GM06990 (cell line): ENCODE measurements at regions not wholly inside any gene's neighbourhood (a gene's known extent, or its start where the extent isn't known, plus 50 kb on each side); places are given as distances from the start of the nearest gene placed in this dataset.

Experiments
- DNase-seq: peaks from one replicate; pipeline ENCODE4 v3.0.0-alpha.2; 2011; ENCODE audit not compliant: insufficient read length; ENCODE audit errors: extremely low read depth
- H3K27me3 ChIP-seq: replicated peaks from 2 replicates; pipeline ENCODE4 v1.6.0; 2011; ENCODE audit warnings: low read length; ENCODE audit not compliant: control insufficient read depth, insufficient read depth
- H3K36me3 ChIP-seq: 2 replicates; pipeline ENCODE4 v1.5.1; 2011; ENCODE audit warnings: low read length; ENCODE audit not compliant: control insufficient read depth, insufficient read depth
- H3K4me3 ChIP-seq: replicated peaks from 2 replicates; pipeline ENCODE4 v1.5.1; 2011; ENCODE audit warnings: low read depth, mild to moderate bottlenecking, control low read depth, low read length
- CTCF ChIP-seq: IDR thresholded peaks from 2 replicates; pipeline ENCODE4 v1.5.1; 2011; ENCODE audit warnings: low read length, control low read depth, mild to moderate bottlenecking, inconsistent platforms; ENCODE audit not compliant: insufficient read depth, poor library complexity, severe bottlenecking

DNA sequence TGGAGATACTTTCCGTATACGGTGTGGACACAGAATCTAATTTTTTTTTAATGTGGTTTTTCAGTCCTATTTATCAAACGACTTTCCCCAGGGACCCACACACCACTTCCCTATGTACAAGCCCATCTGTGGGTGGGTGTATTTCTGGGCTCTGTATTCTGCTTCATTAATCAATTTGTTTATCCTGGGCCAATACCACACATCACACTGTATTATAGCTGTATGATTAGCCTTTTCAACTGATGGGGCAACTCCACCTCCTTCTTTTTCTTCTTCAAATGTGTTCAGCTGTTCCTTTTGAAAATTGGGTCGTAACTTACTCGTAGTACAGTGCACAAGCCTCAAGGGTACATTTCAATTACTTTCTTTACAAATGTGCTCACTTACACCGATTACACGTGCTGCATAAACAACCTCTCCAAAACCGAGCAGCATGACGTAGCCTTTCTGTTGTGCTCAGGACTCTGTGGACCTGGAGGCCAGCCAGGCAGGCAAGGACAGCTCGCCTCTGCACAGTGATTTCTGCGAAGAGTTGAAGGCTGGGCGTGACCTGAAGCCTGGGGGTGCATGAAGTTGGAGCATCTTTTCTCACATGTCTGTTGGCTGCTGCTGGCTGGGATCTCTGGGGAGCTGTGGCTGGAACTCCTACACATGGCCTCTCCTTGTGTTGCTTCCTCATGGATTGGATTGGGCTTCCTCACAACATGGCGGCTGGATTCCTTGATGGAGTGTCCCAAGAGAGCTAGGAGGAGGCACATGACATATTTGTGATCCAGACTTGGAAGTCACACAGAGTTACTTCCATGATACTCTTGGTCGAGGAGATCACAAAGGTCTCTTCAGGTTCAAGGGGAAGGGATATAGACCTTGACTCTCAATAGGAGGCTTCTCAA, 126.5 kb downstream of the CRYAA start:
- Histone ChIP-seq H3K36me3 (no peaks in the 10 kb centered on the region), H3K27me3 (peaks cover 2% of the 10 kb centered on the region), H3K4me3 (no peak overlapping the region)
- no peak for DNase-seq
- TF ChIP-seq CTCF = no peak

DNA sequence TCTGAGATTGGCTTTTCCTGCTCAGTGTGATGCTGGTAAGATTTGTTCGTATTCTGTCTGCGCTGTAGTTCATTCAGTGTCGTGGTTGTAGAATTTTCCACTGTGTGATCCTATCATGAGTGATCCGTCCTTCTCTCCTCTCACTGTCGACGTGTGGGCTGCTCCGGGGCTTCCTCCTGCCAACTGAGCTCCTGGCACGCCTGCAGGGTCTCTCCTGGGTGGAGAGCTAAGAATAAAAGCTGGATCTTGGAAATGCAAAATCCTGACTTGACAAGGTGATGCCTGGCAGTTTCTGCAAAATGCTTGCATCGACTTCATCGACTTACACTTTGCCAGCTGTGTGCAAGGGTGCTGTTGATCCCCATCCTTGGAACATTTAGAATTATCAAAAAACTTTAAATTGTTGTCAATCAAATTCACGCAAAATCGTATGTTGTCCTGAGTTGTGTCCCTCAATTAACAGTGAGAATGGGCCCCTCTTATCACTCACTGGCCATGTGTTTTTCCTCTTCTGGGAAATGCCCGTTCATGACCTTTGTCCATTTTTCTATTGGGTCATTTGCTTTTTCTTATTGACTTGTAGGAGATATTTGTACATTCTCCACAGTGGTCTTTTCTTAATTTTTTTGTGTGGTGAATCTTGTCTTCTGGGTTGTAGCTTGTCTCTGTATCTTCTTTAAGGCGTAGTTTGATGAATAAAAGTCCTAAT, 125.5 kb downstream of the CRYAA start:
- no peak for DNase-seq
- H3K27me3 ChIP-seq = peaks cover 2% of the 10 kb centered on the region
- H3K4me3 ChIP-seq = no peak overlapping the region
- H3K36me3 ChIP-seq = no peaks in the 10 kb centered on the region
- no peak for TF ChIP-seq CTCF

DNA sequence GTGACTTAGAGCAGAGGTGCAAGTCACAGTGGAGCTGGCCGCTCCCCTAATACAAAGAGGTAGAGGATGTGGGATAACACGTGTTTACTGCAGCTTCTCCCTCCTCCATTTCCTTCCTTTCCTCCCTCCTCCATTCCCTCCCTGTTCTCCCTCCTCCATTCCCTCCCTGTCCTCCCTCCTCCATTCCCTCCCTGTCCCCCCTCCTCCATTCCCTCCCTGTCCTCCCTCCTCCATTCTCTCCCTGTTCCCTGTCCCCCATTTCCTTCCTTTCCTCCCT, 124.0 kb downstream of the CRYAA start:
- TF ChIP-seq CTCF = no peak
- no peaks in the 10 kb centered on the region for H3K36me3 ChIP-seq
- H3K27me3 ChIP-seq = peaks cover 2% of the 10 kb centered on the region
- no peak overlapping the region for H3K4me3 ChIP-seq
- DNase-seq = no peak

DNA sequence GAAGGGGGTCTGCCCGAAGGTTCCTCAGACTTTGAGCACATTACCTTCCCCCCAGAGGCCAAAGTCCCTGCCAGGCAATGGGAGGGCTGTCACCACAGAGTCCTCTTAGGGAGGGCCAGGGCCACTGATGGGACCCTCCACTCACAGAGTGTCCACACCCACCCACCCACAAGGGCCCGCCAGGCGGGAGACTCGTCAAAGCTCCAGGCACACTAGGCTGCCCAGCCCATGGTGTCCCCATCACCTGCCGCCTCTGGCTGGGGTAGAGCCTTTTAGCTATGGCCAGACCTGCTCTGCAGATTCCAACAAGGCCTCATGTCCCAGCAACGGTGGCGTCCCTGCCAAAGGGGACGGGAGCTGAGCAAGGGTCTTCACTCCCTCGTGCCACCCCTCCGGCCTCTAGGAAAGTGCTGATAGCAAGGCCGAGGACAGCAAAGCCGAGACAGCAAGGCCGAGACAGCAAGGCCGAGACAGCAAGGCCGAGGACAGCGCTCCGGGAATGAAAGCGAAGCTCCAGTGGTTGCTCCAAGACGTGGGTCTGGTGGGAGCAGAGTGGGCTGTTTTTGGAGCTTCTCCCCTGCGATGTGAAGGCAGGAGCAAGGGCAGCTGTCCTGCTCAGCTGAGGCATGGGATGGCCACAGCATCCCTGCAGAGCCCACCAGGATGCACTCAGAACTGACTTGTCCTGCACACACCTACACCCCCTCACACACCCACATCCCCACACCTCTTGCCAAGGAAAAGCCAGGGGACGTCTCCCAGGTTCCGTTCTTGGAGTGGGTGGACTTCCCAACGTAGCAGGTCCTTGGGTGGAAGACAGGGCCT, 123.4 kb downstream of the CRYAA start:
- peaks cover 2% of the 10 kb centered on the region for H3K27me3 ChIP-seq
- no peak for DNase-seq
- H3K4me3 ChIP-seq = no peak overlapping the region
- no peaks in the 10 kb centered on the region for H3K36me3 ChIP-seq
- TF ChIP-seq CTCF = no peak

GRCh38 chr21:43291347-43291950, 122.6 kb downstream of the CRYAA start:
- DNase-seq = no peak
- no peak for TF ChIP-seq CTCF
- Histone ChIP-seq H3K27me3 (peaks cover 2% of the 10 kb centered on the region), H3K4me3 (no peak overlapping the region), H3K36me3 (no peaks in the 10 kb centered on the region)
